Panc1 (cell line): ENCODE measurements at regions not wholly inside any gene's neighbourhood (a gene's known extent, or its start where the extent isn't known, plus 50 kb on each side); places are given as distances from the start of the nearest gene placed in this dataset.

ENCODE experiments used
- ATAC-seq: fragments of 200-7000 bp; cut with Tn5 transposase; 2 replicates; pipeline ENCODE4 v1.9.1; 2020; ENCODE audit warnings: mild to moderate bottlenecking, moderate library complexity
- BruUV-seq: library from RNA; stranded (reverse); fragments of 400-500 nt; replicated peaks from 2 replicates; lab custom pipeline; 2021; lab: Mats Ljungman, UMichigan
- CTCF ChIA-PET: fragments of 300-600 bp; sonication (Branson Sonifier 250); formaldehyde crosslinking; loops from one replicate; lab custom pipeline; 2022; ENCODE audit warnings: antibody characterized with exemption; lab: Charles Lee
- POLR2A ChIA-PET: fragments of 300-600 bp; sonication (Branson Sonifier 250); formaldehyde crosslinking; loops from one replicate; lab custom pipeline; 2022; ENCODE audit warnings: antibody characterized with exemption; lab: Charles Lee
- DNase-seq: peaks from one replicate; pipeline ENCODE4 v3.0.0-alpha.2; 2010; ENCODE audit warnings: low read depth, low spot score
- H3K27ac ChIP-seq: 2 replicates; pipeline ENCODE4 v1.5.1; 2011; ENCODE audit warnings: mild to moderate bottlenecking, low read length, inconsistent platforms
- H3K27me3 ChIP-seq: fragments of 200-500 bp; sonication (Bioruptor generic); 2 replicates; pipeline ENCODE4 v1.6.0; 2014; ENCODE audit warnings: low read length, inconsistent platforms; ENCODE audit not compliant: control insufficient read depth, insufficient read depth
- H3K36me3 ChIP-seq: fragments of 200-500 bp; sonication (Bioruptor generic); 2 replicates; pipeline ENCODE4 v1.5.1; 2014; ENCODE audit warnings: inconsistent platforms, mild to moderate bottlenecking, low read length, moderate library complexity; ENCODE audit not compliant: control insufficient read depth, insufficient read depth
- H3K4me1 ChIP-seq: 2 replicates; pipeline ENCODE4 v1.5.1; 2011; ENCODE audit warnings: inconsistent platforms, mild to moderate bottlenecking, low read length, moderate library complexity; ENCODE audit not compliant: control insufficient read depth, insufficient read depth
- H3K4me3 ChIP-seq, 2 experiments: 2 replicates each; pipeline ENCODE4 v1.5.1; 2011 to 2012; ENCODE audit warnings: low read depth in 2 of 2, low read length in 2 of 2, mild to moderate bottlenecking in 2 of 2, inconsistent platforms in 1 of 2, moderate library complexity in 1 of 2
- H3K9me3 ChIP-seq: fragments of 200-500 bp; sonication (Bioruptor generic); 2 replicates; pipeline ENCODE4 v1.5.1; 2014; ENCODE audit warnings: low read depth, mild to moderate bottlenecking, inconsistent platforms, low read length, moderate library complexity; ENCODE audit not compliant: control insufficient read depth, insufficient read depth
- CTCF ChIP-seq: fragments of 450-650 bp; IDR thresholded peaks from 2 replicates; pipeline ENCODE4 v1.5.1; 2017; ENCODE audit warnings: mild to moderate bottlenecking
- POLR2AphosphoS5 ChIP-seq: IDR thresholded peaks from 2 replicates; pipeline ENCODE4 v1.6.1; 2012; ENCODE audit warnings: mild to moderate bottlenecking, low read depth, low read length, moderate library complexity
- REST ChIP-seq, 2 experiments: IDR thresholded peaks; 2 replicates each; pipeline ENCODE4 v1.6.1; 2011 to 2012; ENCODE audit warnings: low read depth in 2 of 2, control low read depth in 1 of 2, low read length in 1 of 2, mild to moderate bottlenecking in 1 of 2, moderate library complexity in 1 of 2; ENCODE audit not compliant: insufficient read depth in 1 of 2
- SIN3A ChIP-seq: IDR thresholded peaks from 2 replicates; pipeline ENCODE4 v1.6.1; 2012; ENCODE audit warnings: low read depth, mild to moderate bottlenecking, low read length, moderate library complexity, borderline replicate concordance; ENCODE audit not compliant: insufficient read depth
- TCF7L2 ChIP-seq: IDR thresholded peaks from 2 replicates; pipeline ENCODE4 v1.6.1; 2011; ENCODE audit warnings: mild to moderate bottlenecking, low read depth, low read length, inconsistent platforms
- in situ Hi-C: cut with HindIII; loops from 2 replicates; pipeline ENCODE4 v1.10.0; 2016; ENCODE audit warnings: low sequenced_read_pairs, low pct_unique_long_range_greater_than_20kb
- intact Hi-C: fragments of 100-400 bp; cut with micrococcal nuclease; formaldehyde crosslinking; loops from one replicate; pipeline ENCODE4 v1.10.0; 2022; ENCODE audit not compliant: unreplicated experiment

DNA sequence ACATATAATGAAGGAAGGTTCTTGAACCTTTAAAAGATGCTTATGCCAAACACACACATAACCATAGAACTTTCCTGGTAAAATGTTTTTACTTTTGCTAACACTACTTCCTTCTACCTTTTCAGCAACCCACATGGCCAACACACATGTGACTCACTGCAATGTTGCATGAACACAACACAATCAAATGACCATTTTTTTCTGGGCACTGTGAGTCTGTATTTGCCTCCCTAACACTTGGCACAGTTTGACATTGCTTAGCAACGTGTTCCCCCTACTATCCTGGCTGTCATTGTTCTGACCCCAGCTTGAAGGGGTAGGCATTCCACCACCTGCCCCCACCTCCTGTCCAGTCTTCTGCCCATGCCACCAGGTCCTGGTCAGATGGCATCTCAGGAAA, 169.4 kb upstream of the PRNP start:
- Histone ChIP-seq H3K9me3 (no peaks in the 10 kb centered on the region), H3K36me3 (no peaks in the 10 kb centered on the region), H3K27me3 (no peaks in the 10 kb centered on the region), H3K27ac (no peak overlapping the region), H3K4me1 (peaks cover 7% of the 10 kb centered on the region; the same call in 1 of the 2 replicates), H3K4me3 (no peak overlapping the region)
- ChIA-PET CTCF (no interaction called here), POLR2A (no interaction called here)
- intact Hi-C loops, result no loop called here
- TF ChIP-seq TCF7L2, result no peak
- DNase-seq, result no peak
- no peak for ATAC-seq
- in situ Hi-C loops, result no loop called here
- BruUV-seq, result no TSS peak

GRCh38 chr20:4513720-4514119, 172.5 kb upstream of the PRNP start:
- in situ Hi-C loops, result no loop called here
- Histone ChIP-seq H3K4me1 (peaks cover 7% of the 10 kb centered on the region; the same call in 1 of the 2 replicates), H3K27me3 (no peaks in the 10 kb centered on the region), H3K9me3 (no peaks in the 10 kb centered on the region), H3K4me3 (no peak overlapping the region), H3K27ac (no peak overlapping the region), H3K36me3 (no peaks in the 10 kb centered on the region)
- DNase-seq (peak; percentile 50), ATAC-seq (peak; percentile 77)
- TF ChIP-seq CTCF (no peak), TCF7L2 (no peak), SIN3A (no peak), POLR2AphosphoS5 (no peak), REST (IDR thresholded peaks at IDR 0.05; ENCODE audit: insufficient read depth in 1 of 2, low read depth in 2 of 2, low read length in 1 of 2) (no peak)
- ChIA-PET CTCF (no interaction called here), POLR2A (no interaction called here)
- no TSS peak for BruUV-seq
- intact Hi-C loops, result no loop called here

DNA sequence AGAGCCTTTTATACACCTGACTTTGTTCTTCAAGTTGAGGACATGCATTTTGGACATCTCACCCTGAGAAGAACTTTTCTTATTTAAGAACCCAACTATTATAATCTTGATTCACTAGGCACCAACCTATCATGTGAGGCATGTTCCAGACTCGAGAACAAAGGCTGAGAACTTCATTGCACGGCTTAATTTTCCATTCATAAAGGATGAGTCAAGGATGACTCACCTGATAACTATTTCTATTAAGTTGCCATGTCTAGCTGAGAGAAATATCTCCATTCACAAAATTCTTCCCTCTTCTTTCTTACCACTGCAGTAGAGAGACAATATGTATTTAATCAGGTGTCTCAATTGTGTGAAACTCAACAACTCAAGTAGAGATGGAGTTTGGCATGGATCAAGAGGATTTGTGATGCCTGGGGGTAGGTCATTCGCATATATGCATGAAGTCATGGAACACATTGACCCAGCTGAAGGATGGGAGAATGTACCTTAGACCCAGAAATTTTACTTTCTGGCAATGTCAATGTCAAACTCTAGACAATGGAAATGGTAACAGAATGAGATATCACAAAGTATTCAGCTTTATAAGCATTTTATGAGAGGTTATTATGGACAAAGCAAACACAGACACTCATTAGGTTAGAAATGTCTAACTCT, 173.2 kb upstream of the PRNP start:
- DNase-seq, result peak; percentile 85
- Histone ChIP-seq H3K27ac (no peak overlapping the region), H3K27me3 (no peaks in the 10 kb centered on the region), H3K36me3 (no peaks in the 10 kb centered on the region), H3K4me3 (no peak overlapping the region), H3K9me3 (no peaks in the 10 kb centered on the region), H3K4me1 (peaks cover 7% of the 10 kb centered on the region; the same call in 1 of the 2 replicates)
- intact Hi-C loops, result no loop called here
- TF ChIP-seq POLR2AphosphoS5, result no peak
- TF ChIP-seq CTCF, result no peak
- TF ChIP-seq REST (IDR thresholded peaks at IDR 0.05; ENCODE audit: insufficient read depth in 1 of 2, low read depth in 2 of 2, low read length in 1 of 2), result no peak
- no peak for TF ChIP-seq SIN3A
- no peak for TF ChIP-seq TCF7L2
- ATAC-seq, result peak; percentile 79
- ChIA-PET POLR2A (no interaction called here), CTCF (no interaction called here)
- in situ Hi-C loops, result no loop called here
- BruUV-seq, result no TSS peak
